Adrenal gland (tissue), 5 donors: ENCODE measurements at regions not wholly inside any gene's neighbourhood (a gene's known extent, or its start where the extent isn't known, plus 50 kb on each side); places are given as distances from the start of the nearest gene placed in this dataset.

Experiments
- CTCF ChIP-seq, 6 experiments: fragments of 450-650 bp in 4 of 6; fragments of 200-600 bp in 2 of 6; sonication (generic) in 1 of 6; IDR thresholded peaks; 1 replicate in 5 of 6; 2 replicates in 1 of 6; pipeline versions ENCODE4 v1.5.1 to v1.8.0; 2016 to 2021; ENCODE audit warnings: antibody characterized with exemption in 6 of 6, mild to moderate bottlenecking in 2 of 6, moderate library complexity in 1 of 6
- POLR2A ChIP-seq, 2 donors: fragments of 450-650 bp; IDR thresholded peaks; one replicate each; pipeline ENCODE4 v1.6.1; 2017; ENCODE audit warnings: antibody characterized with exemption in 2 of 2, mild to moderate bottlenecking in 2 of 2, moderate library complexity in 1 of 2
- donor health status: DM: no; HTN: no; CAD: no.

GRCh38 chr12:34336619-34337465 lies 314.5 kb downstream of the ALG10 start:
- TF ChIP-seq CTCF (IDR thresholded peaks at IDR 0.05) (no peak), POLR2A (IDR thresholded peaks at IDR 0.05) (no peak)
